ENCODE measurements at regions not wholly inside any gene's neighbourhood (a gene's known extent, or its start where the extent isn't known, plus 50 kb on each side); places are given as distances from the start of the nearest gene placed in this dataset.

- TF ChIP-seq CTCF (IDR thresholded peaks at IDR 0.05; ENCODE audit: extremely low read depth in 1 of 2, insufficient read depth in 1 of 2, low read depth in 1 of 2, low read length in 2 of 2), result no peak
- no peak for TF ChIP-seq MAX (IDR thresholded peaks at IDR 0.05; ENCODE audit: insufficient read depth, insufficient read length)
- no peak for TF ChIP-seq EZH2 (IDR thresholded peaks at IDR 0.05; ENCODE audit: borderline replicate concordance, low read depth, low read length, severe bottlenecking)
- TF ChIP-seq POLR2AphosphoS5 (IDR thresholded peaks at IDR 0.05; ENCODE audit: insufficient read depth, low read depth, low read length), result no peak
- no peak for TF ChIP-seq FOS (IDR thresholded peaks at IDR 0.05; ENCODE audit: borderline replicate concordance, insufficient read depth, low read length)
- no peak for TF ChIP-seq POLR2A (IDR thresholded peaks at IDR 0.05; ENCODE audit: low read depth, low read length)
- no peak for TF ChIP-seq MYC (IDR thresholded peaks at IDR 0.05; ENCODE audit: low read depth, low read length)
Measured at GRCh38 chr18:37630334-37630733, 64.7 kb upstream of the CELF4 start.

Data from endothelial cell of umbilical vein (primary cell).